NCI-H187 (cell line): ENCODE measurements at regions not wholly inside any gene's neighbourhood (a gene's known extent, or its start where the extent isn't known, plus 50 kb on each side); places are given as distances from the start of the nearest gene placed in this dataset.

Experiments
- DNase-seq, 2 experiments: peaks; one replicate each; lab custom pipeline; 2025; lab: John Stamatoyannopoulos, UW

DNA sequence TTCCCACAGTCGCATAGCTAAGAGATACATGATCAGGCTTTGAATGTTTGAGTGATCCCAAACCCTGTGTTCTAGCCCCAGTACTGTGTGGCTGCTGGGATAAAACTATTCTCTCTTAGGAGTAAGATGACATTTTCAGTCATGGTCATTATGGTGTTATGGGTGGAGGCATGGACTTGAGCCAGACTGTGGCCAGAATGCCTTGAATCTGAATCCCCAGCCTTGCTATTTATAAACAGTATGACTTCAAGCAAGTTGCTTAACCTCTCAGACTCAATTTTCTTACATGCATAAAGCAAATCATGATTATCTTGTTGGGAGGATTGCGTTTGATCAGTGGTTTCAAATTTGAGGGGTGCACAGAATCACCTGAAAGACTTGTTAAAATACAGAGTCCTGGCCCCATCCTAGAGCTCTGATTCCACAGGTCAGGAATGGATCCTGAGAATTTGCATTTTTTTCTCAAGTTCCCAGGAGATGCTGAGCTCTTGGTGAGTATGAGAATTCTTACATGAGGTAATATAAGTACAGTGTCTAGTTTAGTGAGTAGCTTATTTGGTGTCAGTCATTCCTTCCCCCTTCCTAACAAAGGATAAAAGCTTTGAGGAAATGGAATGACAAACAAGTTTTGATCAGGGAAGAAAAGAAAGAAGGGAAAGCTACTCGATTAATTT is 571.7 kb downstream of the METTL15 start:
- DNase-seq = no peak

- DNase-seq = no peak
Observed at GRCh38 chr11:28677721-28678120, 569.5 kb downstream of the METTL15 start.

GRCh38 chr11:28675183-28675582 is 567.0 kb downstream of the METTL15 start:
- no peak for DNase-seq

- DNase-seq = no peak
Observed at GRCh38 chr11:28674433-28675103, 566.4 kb downstream of the METTL15 start.

DNA sequence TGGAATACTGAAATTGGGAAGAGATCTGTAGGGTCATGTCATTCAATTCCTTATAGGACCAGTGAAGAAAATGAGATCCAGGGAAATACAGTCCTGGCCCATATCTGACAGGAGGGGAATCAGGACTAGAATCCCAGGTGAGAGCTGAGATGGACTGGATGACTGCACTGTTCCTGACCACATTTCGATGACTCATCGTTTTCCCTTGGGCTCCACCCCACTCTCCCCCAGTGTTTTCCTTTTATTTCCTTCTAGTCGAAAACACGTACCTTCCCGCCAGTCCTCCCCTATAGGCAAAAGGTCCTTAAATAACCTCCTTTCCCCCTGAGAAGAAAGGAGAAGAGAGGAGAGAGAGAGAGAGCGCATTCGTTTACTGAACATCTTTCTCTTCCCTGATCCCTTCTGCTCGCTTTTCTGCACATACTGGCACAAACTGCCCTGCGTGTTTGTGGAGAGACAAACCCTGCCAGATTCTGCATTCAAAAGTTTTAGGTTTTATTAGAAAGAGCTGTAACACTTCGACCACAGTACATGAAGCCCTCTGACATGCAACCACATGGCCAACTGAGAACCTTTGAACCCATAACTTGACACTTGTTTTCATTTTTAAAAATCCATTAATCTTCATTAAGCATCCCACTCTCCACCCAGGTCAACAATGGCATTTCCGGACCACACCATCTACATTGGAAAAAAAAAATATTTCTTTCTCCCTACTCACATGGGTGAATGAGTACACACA is 565.7 kb downstream of the METTL15 start:
- no peak for DNase-seq

DNA sequence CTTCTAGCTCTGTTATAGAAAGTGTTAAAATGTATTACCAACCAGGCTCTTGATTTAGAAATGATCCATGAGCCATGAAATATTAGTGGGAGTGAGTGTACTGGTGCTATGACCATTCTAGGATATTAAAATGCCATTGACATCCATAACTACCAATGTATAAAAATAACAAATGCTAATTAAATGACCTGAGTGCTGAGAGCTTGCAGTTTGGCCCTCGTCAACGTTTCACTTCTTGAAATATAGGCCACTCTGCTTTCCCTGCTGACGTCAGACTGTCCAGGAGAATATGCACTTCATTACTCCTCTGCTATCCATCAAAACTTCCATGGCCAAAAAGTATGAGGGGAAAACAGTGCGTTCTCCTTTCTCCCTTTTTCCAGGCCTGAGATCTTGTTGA is 563.1 kb downstream of the METTL15 start:
- no peak for DNase-seq

DNA sequence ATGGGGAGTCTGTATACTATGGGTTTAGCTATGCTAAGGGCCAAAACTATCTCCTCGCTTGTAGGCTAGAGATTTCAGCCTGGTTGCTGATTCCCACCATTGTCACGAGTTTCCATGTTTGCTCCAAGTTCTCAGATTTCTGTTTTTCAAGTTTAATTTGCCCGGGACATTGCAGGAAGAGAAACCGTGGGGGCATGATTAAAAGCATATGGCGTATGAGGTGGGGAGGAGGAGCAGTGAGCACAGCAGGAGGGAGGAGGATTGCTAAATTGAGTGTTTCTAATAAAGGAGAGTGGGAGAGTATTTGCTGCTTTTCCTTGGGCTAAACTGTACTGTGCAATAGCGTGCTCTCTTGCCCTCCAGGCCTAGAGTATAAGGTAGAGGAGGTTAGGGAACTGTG is 558.4 kb downstream of the METTL15 start:
- DNase-seq = no peak

- DNase-seq = no peak
Observed at GRCh38 chr11:28659716-28660348, 551.6 kb downstream of the METTL15 start.

GRCh38 chr11:28657378-28658030 is 549.3 kb downstream of the METTL15 start:
- DNase-seq = no peak

DNA sequence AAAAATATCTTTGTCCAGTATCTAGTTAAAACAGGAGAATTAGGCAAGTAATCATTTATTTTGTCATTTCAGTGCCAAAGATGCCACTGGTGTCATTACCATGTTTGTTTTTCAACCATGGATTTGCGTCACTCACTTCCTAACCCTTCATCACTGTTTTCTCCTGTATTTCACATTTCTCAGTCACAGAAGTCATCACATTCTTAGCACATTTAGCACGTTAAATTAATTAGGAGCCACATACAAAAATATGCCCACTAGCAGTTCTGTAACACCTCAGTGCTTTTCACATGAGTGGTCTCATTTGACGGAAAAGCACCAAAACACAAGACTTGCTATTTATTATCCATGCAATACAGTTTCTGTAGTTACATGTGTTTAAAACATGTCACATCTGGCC is 546.0 kb downstream of the METTL15 start:
- DNase-seq = no peak

- no peak for DNase-seq
Observed at GRCh38 chr11:28649922-28650321, 541.7 kb downstream of the METTL15 start.

- no peak for DNase-seq
Observed at GRCh38 chr11:28636566-28636965, 528.4 kb downstream of the METTL15 start.

GRCh38 chr11:28636033-28636432 is 527.8 kb downstream of the METTL15 start:
- no peak for DNase-seq

- no peak for DNase-seq
Observed at GRCh38 chr11:28632338-28632737, 524.1 kb downstream of the METTL15 start.

- DNase-seq = no peak
Observed at GRCh38 chr11:28631148-28631547, 523.0 kb downstream of the METTL15 start.

- DNase-seq = no peak
Observed at GRCh38 chr11:28629235-28629634, 521.0 kb downstream of the METTL15 start.

DNA sequence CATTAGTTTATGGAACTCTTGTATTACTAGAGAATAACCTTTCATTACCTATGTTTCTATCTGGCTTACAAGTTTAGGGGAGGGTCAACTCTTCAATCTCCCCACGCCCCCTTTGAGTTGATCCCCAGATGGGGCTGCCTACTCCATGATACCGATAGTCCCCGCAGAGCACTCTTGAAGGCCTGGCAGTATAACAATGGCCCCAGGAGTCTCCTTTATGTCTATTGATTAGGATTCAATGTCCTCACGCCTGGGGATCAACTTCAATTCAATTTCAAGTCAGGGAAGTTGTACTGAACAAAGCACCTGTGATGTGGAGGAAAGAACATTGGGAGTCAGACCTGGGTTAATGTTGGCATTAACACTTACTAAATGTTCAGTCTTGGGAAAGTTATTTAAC is 520.2 kb downstream of the METTL15 start:
- no peak for DNase-seq

DNA sequence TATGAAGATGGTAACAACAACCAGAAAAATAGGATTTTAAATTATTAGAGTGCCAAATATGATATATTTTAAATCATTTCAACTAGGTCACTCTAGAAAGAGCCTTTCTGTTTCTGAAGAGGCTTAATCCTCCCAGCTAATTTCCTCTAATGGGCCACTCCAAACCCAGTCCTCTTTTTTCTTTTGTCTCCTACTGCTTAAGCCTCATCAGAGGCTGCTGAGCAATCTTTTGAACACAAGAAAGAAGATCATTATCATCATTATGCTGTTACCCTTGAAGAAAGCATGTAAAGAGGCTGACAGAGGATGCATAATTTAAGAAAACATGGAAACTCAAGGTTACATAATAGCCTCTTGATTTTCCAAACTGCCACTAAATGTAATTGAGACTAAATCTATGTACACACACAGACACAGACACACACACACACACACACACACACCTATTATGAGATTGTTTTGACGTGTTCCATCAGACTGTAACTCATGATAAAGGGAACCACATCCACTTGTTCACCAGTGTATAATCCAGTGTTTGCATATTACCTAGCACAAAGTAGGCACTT is 519.6 kb downstream of the METTL15 start:
- DNase-seq = no peak

GRCh38 chr11:28625532-28625931 is 517.3 kb downstream of the METTL15 start:
- no peak for DNase-seq

DNA sequence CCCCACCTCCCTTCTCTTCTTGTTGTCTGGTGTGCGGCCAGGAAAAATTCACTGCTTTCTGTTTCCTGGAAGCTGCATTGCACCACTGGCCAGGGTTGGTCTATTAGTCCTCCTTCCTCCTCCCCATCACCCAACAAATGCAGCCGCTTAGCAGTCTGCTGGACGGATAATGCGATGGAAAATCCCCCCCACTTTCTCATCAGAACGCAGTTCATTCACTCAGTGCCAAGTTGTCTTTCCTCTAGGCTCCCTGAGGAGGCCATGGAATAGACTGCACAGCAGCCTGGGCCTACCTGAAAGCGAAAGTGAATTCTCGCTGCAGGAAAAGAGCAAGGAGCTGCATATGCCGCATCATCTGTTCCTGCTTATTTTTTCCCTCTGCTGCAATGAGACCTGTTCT is 513.6 kb downstream of the METTL15 start:
- no peak for DNase-seq

- DNase-seq = no peak
Observed at GRCh38 chr11:28619846-28620540, 511.8 kb downstream of the METTL15 start.
